Activated CD4-positive, alpha-beta T cell treated with anti-CD3 and anti-CD28 coated beads for 4 hours (primary cell): ENCODE measurements at regions not wholly inside any gene's neighbourhood (a gene's known extent, or its start where the extent isn't known, plus 50 kb on each side); places are given as distances from the start of the nearest gene placed in this dataset.

ENCODE experiments used
- DNase-seq, 2 donors: peaks; one replicate each; pipeline ENCODE4 v3.0.0-alpha.2; 2020

- no peak for DNase-seq
Measured at GRCh38 chr14:53601409-53601808, 355.2 kb downstream of the BMP4 start.

- no peak for DNase-seq
Measured at GRCh38 chr14:53599221-53599945, 357.2 kb downstream of the BMP4 start.

- DNase-seq, result no peak
Measured at GRCh38 chr14:53596853-53597525, 359.6 kb downstream of the BMP4 start.

GRCh38 chr14:53591816-53592215, 364.8 kb downstream of the BMP4 start:
- no peak for DNase-seq

DNA sequence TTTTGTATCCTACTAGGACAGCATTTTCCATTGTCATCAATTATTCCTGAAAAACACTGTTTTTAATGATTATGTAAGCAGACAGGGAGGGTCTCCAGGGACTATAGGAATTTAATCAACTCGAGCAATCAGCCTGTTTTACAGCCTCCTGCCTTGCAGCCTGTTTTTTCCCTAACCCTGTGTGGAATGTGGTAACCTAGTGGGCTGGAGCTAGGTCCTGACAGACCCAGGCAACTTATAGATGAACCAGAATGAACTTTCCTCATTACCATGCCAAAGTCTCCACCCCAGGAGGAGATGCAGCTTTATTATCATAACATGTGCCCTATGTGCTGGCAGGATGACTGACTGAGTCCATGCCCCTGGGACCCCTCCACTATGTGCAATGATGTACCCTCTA, 375.1 kb downstream of the BMP4 start:
- no peak for DNase-seq

DNA sequence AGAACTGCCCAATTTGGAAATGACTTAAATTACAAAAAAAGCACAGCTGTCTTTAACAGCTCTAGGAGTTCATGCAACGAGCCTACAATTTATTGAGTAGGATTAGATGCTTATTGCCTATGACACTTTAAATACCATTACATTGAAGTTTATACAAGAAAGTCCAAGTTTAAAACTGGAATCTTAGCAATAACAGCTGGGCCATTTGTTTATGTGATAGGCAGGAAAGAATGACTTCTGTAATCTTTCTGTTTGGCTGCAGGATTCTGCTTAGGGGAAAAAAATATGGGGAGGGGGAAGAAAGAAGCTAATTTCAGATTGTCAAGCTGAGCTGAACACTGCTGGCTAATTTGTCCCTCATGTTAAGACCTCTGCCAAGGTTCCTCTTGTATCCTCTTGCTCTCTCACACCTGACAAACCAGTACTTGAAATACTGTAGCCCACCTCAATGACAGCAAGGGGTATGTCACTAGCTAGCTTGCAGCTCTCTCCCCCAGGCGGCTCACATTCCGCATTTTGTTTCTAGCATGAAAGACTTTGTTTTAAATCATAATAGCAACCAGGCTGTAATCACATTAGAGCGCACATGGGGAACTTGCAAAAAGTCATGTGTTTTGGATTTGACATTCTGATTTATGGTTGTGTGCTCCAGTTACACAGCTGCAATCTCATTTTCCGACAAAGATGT, 384.8 kb downstream of the BMP4 start:
- no peak for DNase-seq

GRCh38 chr14:53570411-53571387, 385.9 kb downstream of the BMP4 start:
- no peak for DNase-seq

- DNase-seq, result no peak
Measured at GRCh38 chr14:53569446-53569845, 387.2 kb downstream of the BMP4 start.

GRCh38 chr14:53567236-53567780, 389.3 kb downstream of the BMP4 start:
- DNase-seq, result no peak

GRCh38 chr14:53564870-53565269, 391.8 kb downstream of the BMP4 start:
- DNase-seq, result no peak

DNA sequence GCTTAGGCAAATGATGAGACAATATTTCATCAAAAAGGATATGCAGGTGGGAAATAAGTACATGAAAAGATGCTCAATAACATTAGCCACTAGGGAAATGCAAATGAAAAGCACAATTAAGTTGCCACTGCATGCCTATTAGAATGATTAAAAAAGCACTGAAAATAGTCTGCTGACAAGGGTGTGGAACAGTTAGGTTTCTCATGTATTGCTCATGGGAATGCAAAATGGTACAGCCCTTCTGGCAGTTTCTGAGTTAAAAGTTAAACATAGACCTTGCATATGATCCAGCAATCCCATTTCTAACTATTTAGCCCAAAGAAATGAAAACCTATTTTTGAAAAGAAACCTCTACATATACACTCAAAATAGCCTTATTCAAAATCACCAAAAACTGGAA, 393.0 kb downstream of the BMP4 start:
- no peak for DNase-seq

- DNase-seq, result no peak
Measured at GRCh38 chr14:53553221-53553620, 400.1 kb upstream of the DDHD1 start.

- no peak for DNase-seq
Measured at GRCh38 chr14:53551862-53552261, 398.7 kb upstream of the DDHD1 start.

GRCh38 chr14:53550776-53551175, 397.7 kb upstream of the DDHD1 start:
- no peak for DNase-seq

- no peak for DNase-seq
Measured at GRCh38 chr14:53549956-53550355, 396.8 kb upstream of the DDHD1 start.

GRCh38 chr14:53547593-53547992, 394.5 kb upstream of the DDHD1 start:
- DNase-seq, result no peak

DNA sequence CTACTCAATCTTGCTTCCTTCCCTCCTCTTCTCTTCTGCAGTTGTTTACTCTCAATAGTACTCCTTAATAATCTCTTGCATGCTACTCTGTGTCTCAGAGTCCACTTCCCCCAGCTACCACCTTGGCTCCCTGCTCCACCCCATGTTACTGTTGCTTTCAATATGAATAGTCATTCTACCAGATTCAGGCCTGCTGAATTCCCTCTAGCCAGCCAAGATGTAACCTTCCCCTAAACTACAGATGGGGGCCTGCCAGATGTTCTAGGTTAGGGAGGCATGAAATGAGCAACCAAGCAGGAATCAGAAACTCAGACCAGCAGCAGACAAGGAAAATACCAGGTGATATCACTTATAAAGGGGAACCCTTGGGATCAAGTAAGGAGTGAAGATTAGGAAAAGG, 392.1 kb upstream of the DDHD1 start:
- no peak for DNase-seq

- DNase-seq, result no peak
Measured at GRCh38 chr14:53542732-53543131, 389.6 kb upstream of the DDHD1 start.

DNA sequence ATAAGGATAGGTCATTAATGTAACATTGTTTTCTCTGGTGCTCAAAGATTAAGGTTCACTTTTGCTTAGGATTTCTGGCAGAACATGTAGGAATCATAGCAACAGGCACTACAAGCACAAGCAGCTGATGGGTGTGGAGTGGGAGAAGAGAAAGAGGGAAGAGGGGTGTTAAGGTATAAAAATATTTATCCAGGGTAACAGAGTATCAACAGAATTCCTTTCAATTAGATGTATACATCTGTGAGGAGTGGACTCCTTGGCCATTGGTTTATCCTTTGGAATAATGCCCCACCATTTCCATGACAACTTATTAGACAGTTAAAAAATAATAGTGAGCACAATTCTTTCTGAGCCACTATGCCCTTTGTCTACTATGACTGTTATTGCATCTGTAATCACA, 388.3 kb upstream of the DDHD1 start:
- DNase-seq, result no peak

- DNase-seq, result peak in 1 of 2 donors; percentile 8
Measured at GRCh38 chr14:53539489-53540126, 386.5 kb upstream of the DDHD1 start.

DNA sequence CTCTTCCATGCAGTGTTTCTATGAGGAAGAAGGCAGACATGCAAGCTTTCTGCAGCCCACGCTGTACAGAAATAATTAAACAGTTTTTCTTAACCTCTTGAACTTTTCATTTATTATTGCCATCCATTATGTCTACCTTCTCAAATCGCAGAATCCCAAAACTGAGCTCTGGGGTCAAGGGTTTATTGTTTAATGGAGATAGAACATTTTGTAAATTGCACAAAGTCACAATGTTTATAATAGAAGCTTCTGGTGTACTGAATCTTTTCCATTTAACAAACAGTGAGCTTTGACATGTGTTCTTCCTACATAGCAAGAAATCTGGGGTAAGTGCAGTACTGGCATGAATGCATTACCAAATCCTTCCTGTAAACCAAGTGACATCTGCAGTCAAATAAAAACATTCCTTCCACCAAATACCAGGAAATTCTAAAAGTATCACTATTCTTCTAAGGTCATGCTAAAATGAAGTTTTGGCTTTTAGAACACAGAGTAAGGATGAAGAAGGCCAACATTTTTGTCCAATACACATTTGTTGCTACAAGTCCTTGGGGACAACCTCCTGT, 385.3 kb upstream of the DDHD1 start:
- DNase-seq, result no peak
